Panc1 (cell line): ENCODE measurements at regions not wholly inside any gene's neighbourhood (a gene's known extent, or its start where the extent isn't known, plus 50 kb on each side); places are given as distances from the start of the nearest gene placed in this dataset.

Experiments
- ATAC-seq: fragments of 200-7000 bp; cut with Tn5 transposase; 2 replicates; pipeline ENCODE4 v1.9.1; 2020; ENCODE audit warnings: mild to moderate bottlenecking, moderate library complexity
- BruUV-seq: library from RNA; stranded (reverse); fragments of 400-500 nt; replicated peaks from 2 replicates; lab custom pipeline; 2021; lab: Mats Ljungman, UMichigan
- CTCF ChIA-PET: fragments of 300-600 bp; sonication (Branson Sonifier 250); formaldehyde crosslinking; loops from one replicate; lab custom pipeline; 2022; ENCODE audit warnings: antibody characterized with exemption; lab: Charles Lee
- POLR2A ChIA-PET: fragments of 300-600 bp; sonication (Branson Sonifier 250); formaldehyde crosslinking; loops from one replicate; lab custom pipeline; 2022; ENCODE audit warnings: antibody characterized with exemption; lab: Charles Lee
- DNase-seq: peaks from one replicate; pipeline ENCODE4 v3.0.0-alpha.2; 2010; ENCODE audit warnings: low read depth, low spot score
- H3K27ac ChIP-seq: 2 replicates; pipeline ENCODE4 v1.5.1; 2011; ENCODE audit warnings: mild to moderate bottlenecking, low read length, inconsistent platforms
- H3K27me3 ChIP-seq: fragments of 200-500 bp; sonication (Bioruptor generic); 2 replicates; pipeline ENCODE4 v1.6.0; 2014; ENCODE audit warnings: low read length, inconsistent platforms; ENCODE audit not compliant: control insufficient read depth, insufficient read depth
- H3K36me3 ChIP-seq: fragments of 200-500 bp; sonication (Bioruptor generic); 2 replicates; pipeline ENCODE4 v1.5.1; 2014; ENCODE audit warnings: inconsistent platforms, mild to moderate bottlenecking, low read length, moderate library complexity; ENCODE audit not compliant: control insufficient read depth, insufficient read depth
- H3K4me1 ChIP-seq: 2 replicates; pipeline ENCODE4 v1.5.1; 2011; ENCODE audit warnings: inconsistent platforms, mild to moderate bottlenecking, low read length, moderate library complexity; ENCODE audit not compliant: control insufficient read depth, insufficient read depth
- H3K4me3 ChIP-seq, 2 experiments: 2 replicates each; pipeline ENCODE4 v1.5.1; 2011 to 2012; ENCODE audit warnings: low read depth in 2 of 2, low read length in 2 of 2, mild to moderate bottlenecking in 2 of 2, inconsistent platforms in 1 of 2, moderate library complexity in 1 of 2
- H3K9me3 ChIP-seq: fragments of 200-500 bp; sonication (Bioruptor generic); 2 replicates; pipeline ENCODE4 v1.5.1; 2014; ENCODE audit warnings: low read depth, mild to moderate bottlenecking, inconsistent platforms, low read length, moderate library complexity; ENCODE audit not compliant: control insufficient read depth, insufficient read depth
- CTCF ChIP-seq: fragments of 450-650 bp; IDR thresholded peaks from 2 replicates; pipeline ENCODE4 v1.5.1; 2017; ENCODE audit warnings: mild to moderate bottlenecking
- POLR2AphosphoS5 ChIP-seq: IDR thresholded peaks from 2 replicates; pipeline ENCODE4 v1.6.1; 2012; ENCODE audit warnings: mild to moderate bottlenecking, low read depth, low read length, moderate library complexity
- REST ChIP-seq, 2 experiments: IDR thresholded peaks; 2 replicates each; pipeline ENCODE4 v1.6.1; 2011 to 2012; ENCODE audit warnings: low read depth in 2 of 2, control low read depth in 1 of 2, low read length in 1 of 2, mild to moderate bottlenecking in 1 of 2, moderate library complexity in 1 of 2; ENCODE audit not compliant: insufficient read depth in 1 of 2
- SIN3A ChIP-seq: IDR thresholded peaks from 2 replicates; pipeline ENCODE4 v1.6.1; 2012; ENCODE audit warnings: low read depth, mild to moderate bottlenecking, low read length, moderate library complexity, borderline replicate concordance; ENCODE audit not compliant: insufficient read depth
- TCF7L2 ChIP-seq: IDR thresholded peaks from 2 replicates; pipeline ENCODE4 v1.6.1; 2011; ENCODE audit warnings: mild to moderate bottlenecking, low read depth, low read length, inconsistent platforms
- in situ Hi-C: cut with HindIII; loops from 2 replicates; pipeline ENCODE4 v1.10.0; 2016; ENCODE audit warnings: low sequenced_read_pairs, low pct_unique_long_range_greater_than_20kb
- intact Hi-C: fragments of 100-400 bp; cut with micrococcal nuclease; formaldehyde crosslinking; loops from one replicate; pipeline ENCODE4 v1.10.0; 2022; ENCODE audit not compliant: unreplicated experiment

DNA sequence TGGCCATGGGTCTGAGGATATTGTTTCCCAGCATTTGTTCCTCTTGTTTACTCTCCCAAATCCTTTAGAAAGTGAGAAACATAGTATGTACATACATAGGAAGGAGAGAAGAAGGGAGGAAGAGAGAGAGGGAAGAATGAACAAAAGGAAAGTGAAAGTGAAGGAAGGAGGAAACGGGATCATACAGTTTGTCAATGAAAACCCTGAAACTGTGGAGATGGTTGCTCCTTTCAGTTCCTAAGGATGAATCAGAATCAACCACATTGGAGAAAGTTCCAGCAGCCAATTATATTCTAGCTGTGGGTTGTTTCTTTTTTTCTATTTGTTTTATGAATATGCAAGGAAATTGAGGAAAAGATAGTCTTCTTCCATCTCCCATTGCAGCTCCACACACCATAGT is 396.5 kb downstream of the MLLT3 start:
- ChIA-PET POLR2A (no interaction called here), CTCF (no interaction called here)
- Histone ChIP-seq H3K9me3 (no peaks in the 10 kb centered on the region), H3K27me3 (no peaks in the 10 kb centered on the region), H3K27ac (no peak overlapping the region), H3K4me1 (no peaks in the 10 kb centered on the region), H3K36me3 (no peaks in the 10 kb centered on the region), H3K4me3 (no peak overlapping the region)
- BruUV-seq: no TSS peak
- in situ Hi-C loops (no loop called here), intact Hi-C loops (no loop called here)
- no peak for ATAC-seq
- DNase-seq: no peak
- TF ChIP-seq POLR2AphosphoS5 (no peak), CTCF (no peak), REST (IDR thresholded peaks at IDR 0.05; ENCODE audit: insufficient read depth in 1 of 2, low read depth in 2 of 2, low read length in 1 of 2) (no peak), TCF7L2 (no peak), SIN3A (no peak)

GRCh38 chr9:20224756-20225155 is 397.5 kb downstream of the MLLT3 start:
- POLR2A ChIA-PET: no interaction called here
- TF ChIP-seq POLR2AphosphoS5 (no peak), REST (IDR thresholded peaks at IDR 0.05; ENCODE audit: insufficient read depth in 1 of 2, low read depth in 2 of 2, low read length in 1 of 2) (no peak), CTCF (no peak), TCF7L2 (no peak), SIN3A (no peak)
- H3K9me3 ChIP-seq: no peaks in the 10 kb centered on the region
- H3K27ac ChIP-seq: no peak overlapping the region
- H3K27me3 ChIP-seq: no peaks in the 10 kb centered on the region
- CTCF ChIA-PET: no interaction called here
- in situ Hi-C loops (no loop called here), intact Hi-C loops (no loop called here)
- H3K4me3 ChIP-seq: no peak overlapping the region
- H3K36me3 ChIP-seq: no peaks in the 10 kb centered on the region
- ATAC-seq: no peak
- no peaks in the 10 kb centered on the region for H3K4me1 ChIP-seq
- no TSS peak for BruUV-seq
- no peak for DNase-seq
